Cardiac fibroblast (primary cell): ENCODE measurements at regions not wholly inside any gene's neighbourhood (a gene's known extent, or its start where the extent isn't known, plus 50 kb on each side); places are given as distances from the start of the nearest gene placed in this dataset.

Experiments
- DNase-seq, 2 donors: peaks; one replicate each; pipeline versions ENCODE4 v3.0.0 to v3.0.0-alpha.2; 2010; ENCODE audit warnings: low read depth in 2 of 2
- H3K4me3 ChIP-seq, 2 donors: replicated peaks in 1 of 2; 1 replicate in 1 of 2; 2 replicates in 1 of 2; pipeline ENCODE4 v1.5.1; 2011; ENCODE audit warnings: low read depth in 2 of 2, low read length in 2 of 2, mild to moderate bottlenecking in 2 of 2, moderate library complexity in 1 of 2
- TF ChIP-seq, protein P1 (sequence below): IDR thresholded peaks from one replicate; pipeline ENCODE4 v1.5.1; 2011; ENCODE audit warnings: low read depth, mild to moderate bottlenecking, low read length, inconsistent platforms

GRCh38 chr5:168086746-168087145 is 204.7 kb upstream of the WWC1 start:
- no peak overlapping the region for H3K4me3 ChIP-seq
- TF ChIP-seq, protein P1, sequence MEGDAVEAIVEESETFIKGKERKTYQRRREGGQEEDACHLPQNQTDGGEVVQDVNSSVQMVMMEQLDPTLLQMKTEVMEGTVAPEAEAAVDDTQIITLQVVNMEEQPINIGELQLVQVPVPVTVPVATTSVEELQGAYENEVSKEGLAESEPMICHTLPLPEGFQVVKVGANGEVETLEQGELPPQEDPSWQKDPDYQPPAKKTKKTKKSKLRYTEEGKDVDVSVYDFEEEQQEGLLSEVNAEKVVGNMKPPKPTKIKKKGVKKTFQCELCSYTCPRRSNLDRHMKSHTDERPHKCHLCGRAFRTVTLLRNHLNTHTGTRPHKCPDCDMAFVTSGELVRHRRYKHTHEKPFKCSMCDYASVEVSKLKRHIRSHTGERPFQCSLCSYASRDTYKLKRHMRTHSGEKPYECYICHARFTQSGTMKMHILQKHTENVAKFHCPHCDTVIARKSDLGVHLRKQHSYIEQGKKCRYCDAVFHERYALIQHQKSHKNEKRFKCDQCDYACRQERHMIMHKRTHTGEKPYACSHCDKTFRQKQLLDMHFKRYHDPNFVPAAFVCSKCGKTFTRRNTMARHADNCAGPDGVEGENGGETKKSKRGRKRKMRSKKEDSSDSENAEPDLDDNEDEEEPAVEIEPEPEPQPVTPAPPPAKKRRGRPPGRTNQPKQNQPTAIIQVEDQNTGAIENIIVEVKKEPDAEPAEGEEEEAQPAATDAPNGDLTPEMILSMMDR, result no peak
- DNase-seq, result no peak

- TF ChIP-seq, protein P1, result no peak
- H3K4me3 ChIP-seq, result no peak overlapping the region
- DNase-seq, result no peak
These were observed 202.9 kb upstream of the WWC1 start for GRCh38 chr5:168088410-168089173.

GRCh38 chr5:168089201-168089887 is 202.1 kb upstream of the WWC1 start:
- no peak overlapping the region for H3K4me3 ChIP-seq
- TF ChIP-seq, protein P1, result no peak
- no peak for DNase-seq

DNA sequence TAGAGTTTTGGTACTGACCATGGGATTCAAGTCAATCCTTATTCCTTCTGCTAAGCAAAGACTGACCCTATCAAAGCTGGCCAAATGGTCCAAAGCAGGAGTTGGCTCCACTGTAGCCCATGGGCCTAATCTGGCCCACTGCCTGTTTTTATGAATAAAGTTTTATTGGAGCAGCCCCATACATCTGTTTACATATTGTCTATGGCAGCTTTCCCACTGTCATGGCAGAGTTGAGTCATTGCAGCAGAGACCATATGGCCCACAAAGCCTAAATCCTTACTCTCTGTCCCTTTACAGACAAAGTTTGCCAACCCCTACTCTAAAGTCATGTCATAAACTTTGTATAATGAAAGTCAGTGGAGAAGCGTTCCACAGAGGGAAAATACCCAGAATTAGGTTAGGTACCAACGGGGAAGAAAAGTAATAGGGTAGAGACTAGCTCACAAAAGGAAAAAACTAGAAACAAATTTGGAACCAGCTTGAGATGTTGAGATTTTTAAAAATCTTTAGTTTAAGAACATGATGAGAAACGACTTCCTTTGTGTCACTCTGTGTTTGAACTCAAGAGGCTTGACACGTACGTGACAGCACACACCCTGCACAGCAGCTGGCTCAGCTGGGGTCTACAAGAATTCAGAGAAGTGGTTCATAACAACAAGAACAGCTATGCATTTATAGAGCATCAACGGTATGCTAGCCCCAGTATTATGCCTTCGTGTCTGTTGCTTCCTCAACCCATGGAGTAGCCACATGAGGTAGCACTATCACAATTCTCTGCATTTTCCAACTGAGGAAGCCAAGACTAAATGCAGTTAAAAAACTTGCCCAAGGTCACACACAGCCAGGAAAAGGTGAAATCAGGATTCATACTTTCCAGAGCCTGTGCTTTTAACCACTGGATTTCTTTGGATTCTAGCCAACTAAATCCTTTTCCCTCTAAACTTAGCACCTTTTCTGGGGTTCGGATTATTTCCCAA is 198.9 kb upstream of the WWC1 start:
- TF ChIP-seq, protein P1, result no peak
- no peak for DNase-seq
- H3K4me3 ChIP-seq, result no peak overlapping the region

- H3K4me3 ChIP-seq, result no peak overlapping the region
- no peak for DNase-seq
- TF ChIP-seq, protein P1, result no peak
These were observed 198.1 kb upstream of the WWC1 start for GRCh38 chr5:168093200-168093910.

DNA sequence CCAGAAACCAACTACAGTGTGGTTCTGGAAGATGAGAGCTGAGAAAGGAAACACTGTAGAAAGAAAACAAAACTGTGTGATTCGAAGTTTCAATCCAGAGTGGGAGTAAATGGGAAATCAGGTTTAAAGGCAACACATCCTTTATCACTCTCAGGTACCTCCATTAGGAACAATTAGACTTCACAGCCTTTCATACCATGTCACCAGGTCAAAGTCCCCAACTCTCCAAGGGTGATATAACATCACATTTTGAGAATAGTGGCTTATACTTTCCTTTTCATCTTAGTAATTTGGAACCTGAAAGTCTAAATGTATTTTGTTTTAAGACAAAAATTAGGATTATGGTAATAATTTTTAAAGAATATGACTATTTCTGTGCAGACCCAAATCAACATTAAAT is 194.9 kb upstream of the WWC1 start:
- no peak overlapping the region for H3K4me3 ChIP-seq
- no peak for DNase-seq
- TF ChIP-seq, protein P1, result no peak
